Effector memory CD4-positive, alpha-beta T cell (primary cell): ENCODE measurements at regions not wholly inside any gene's neighbourhood (a gene's known extent, or its start where the extent isn't known, plus 50 kb on each side); places are given as distances from the start of the nearest gene placed in this dataset.
"Not testable (repeated sequence)": the region's sequence is repeated elsewhere in the genome, so short reads cannot be mapped to it uniquely, and the experiment has no call there.

Experiments used
- DNase-seq, 3 donors: peaks; one replicate each; pipeline ENCODE4 v3.0.0-alpha.2; 2020
- H3K27ac ChIP-seq: 2 replicates; pipeline ENCODE4 v1.7.0; 2013; ENCODE audit warnings: mild to moderate bottlenecking, low read length, moderate library complexity; ENCODE audit not compliant: insufficient read depth, poor library complexity, severe bottlenecking
- H3K27me3 ChIP-seq: replicated peaks from 2 replicates; pipeline ENCODE4 v1.7.0; 2013; ENCODE audit warnings: mild to moderate bottlenecking, low read length; ENCODE audit not compliant: insufficient read depth, control insufficient read depth, poor library complexity, severe bottlenecking
- H3K36me3 ChIP-seq: 2 replicates; pipeline ENCODE4 v1.7.0; 2013; ENCODE audit warnings: mild to moderate bottlenecking, low read length, moderate library complexity; ENCODE audit not compliant: control insufficient read depth, insufficient read depth
- H3K4me1 ChIP-seq: 2 replicates; pipeline ENCODE4 v1.7.0; 2013; ENCODE audit warnings: low read length, mild to moderate bottlenecking; ENCODE audit not compliant: control insufficient read depth, insufficient read depth, poor library complexity, severe bottlenecking
- H3K4me3 ChIP-seq: 2 replicates; pipeline ENCODE4 v1.7.0; 2013; ENCODE audit warnings: low read length, low read depth, mild to moderate bottlenecking; ENCODE audit not compliant: insufficient read depth, poor library complexity, severe bottlenecking
- H3K9me3 ChIP-seq: 2 replicates; pipeline ENCODE4 v1.7.0; 2013; ENCODE audit warnings: mild to moderate bottlenecking, low read length, moderate library complexity; ENCODE audit not compliant: control insufficient read depth

DNA sequence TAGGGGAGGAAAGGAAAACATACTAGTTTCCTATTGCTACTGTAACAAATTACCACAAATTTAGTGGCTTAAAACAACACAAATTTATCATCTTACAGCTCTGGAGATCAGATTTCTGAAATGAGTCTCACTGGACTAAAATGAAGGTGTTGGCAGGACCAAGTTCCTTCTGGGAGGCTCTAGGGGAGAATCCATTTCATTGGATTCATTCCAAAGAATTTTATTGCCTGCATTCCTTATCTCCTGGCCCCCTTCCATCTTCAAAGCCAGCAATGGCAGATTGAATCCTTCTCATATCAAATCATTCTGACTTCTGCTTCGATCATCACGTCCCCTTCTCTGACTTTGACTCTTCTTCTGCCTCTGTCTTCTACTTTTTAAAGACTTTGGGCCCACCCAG lies 250.9 kb downstream of the IRS1 start:
- Histone ChIP-seq H3K27ac (no peak overlapping the region), H3K4me1 (no peaks in the 10 kb centered on the region), H3K27me3 (no peaks in the 10 kb centered on the region), H3K4me3 (no peak overlapping the region), H3K9me3 (no peaks in the 10 kb centered on the region), H3K36me3 (no peaks in the 10 kb centered on the region)
- no peak for DNase-seq

DNA sequence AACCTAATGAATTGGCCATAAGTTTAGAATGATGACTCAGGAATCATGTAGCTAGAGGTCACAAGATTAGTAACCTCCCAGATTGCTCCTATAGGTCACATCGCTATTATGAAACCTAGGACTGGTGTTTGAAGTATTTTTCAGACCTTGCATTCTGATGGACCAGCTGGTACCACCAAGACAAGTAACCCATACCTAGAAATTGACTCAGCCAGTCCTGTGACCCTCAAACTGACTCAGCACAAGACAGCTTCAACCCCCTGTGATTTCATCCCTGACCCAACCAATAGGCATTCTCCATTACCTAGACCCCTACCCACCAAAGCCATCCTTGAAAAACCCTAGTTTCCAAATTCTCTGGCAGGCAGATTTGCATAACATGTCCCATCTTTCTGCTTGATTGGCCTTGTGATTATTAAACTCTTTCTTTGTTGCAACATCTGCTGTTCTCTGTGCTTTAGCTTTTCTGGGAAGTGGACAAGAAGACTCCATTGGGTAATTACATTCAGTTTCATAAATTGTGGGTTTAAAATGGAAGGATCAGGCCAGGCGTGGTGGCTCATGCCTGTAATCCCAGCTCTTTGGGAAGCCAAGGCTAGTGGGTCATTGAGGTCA lies 254.9 kb downstream of the IRS1 start:
- Histone ChIP-seq H3K4me3 (no peak overlapping the region), H3K27ac (no peak overlapping the region), H3K4me1 (no peaks in the 10 kb centered on the region), H3K27me3 (no peaks in the 10 kb centered on the region), H3K36me3 (no peaks in the 10 kb centered on the region), H3K9me3 (no peaks in the 10 kb centered on the region)
- DNase-seq: no peak

DNA sequence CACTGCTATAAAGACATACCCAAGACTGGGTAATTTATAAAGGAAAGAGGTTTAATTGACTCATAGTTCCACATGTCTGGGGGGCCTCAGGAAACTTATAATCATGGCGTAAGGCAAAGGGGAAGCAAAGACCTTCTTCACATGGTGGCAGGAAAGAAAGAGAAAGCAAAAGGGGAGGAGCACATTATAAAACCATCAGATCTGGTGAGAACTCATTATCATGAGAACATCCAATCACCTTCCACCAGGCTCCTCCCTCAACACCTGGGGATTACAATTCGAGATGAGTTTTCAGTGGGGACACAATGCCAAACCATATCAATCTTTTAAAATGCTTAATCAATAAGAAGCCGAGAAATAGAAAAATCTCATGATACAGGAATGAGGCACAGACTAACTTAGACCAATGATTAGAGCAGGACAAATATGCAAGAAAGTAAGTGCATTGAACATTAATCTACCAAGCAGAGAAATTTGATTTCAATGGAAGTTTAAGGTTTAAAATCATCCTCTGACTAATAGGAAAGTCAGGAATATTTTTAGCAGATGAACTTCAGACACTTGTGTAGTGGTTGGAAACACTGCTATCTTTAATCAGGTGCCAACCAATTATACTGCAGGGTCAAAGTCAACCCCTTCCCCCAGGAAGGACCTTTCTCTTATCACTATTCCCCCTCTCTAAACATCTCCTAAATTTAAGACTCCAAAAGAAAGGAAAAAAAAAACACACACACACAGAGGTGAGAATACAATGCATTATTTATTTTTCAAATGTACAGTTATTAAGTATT lies 259.2 kb downstream of the IRS1 start:
- no peak overlapping the region for H3K4me3 ChIP-seq
- no peaks in the 10 kb centered on the region for H3K27me3 ChIP-seq
- no peak for DNase-seq
- no peak overlapping the region for H3K27ac ChIP-seq
- H3K36me3 ChIP-seq: no peaks in the 10 kb centered on the region
- no peaks in the 10 kb centered on the region for H3K9me3 ChIP-seq
- no peaks in the 10 kb centered on the region for H3K4me1 ChIP-seq

DNA sequence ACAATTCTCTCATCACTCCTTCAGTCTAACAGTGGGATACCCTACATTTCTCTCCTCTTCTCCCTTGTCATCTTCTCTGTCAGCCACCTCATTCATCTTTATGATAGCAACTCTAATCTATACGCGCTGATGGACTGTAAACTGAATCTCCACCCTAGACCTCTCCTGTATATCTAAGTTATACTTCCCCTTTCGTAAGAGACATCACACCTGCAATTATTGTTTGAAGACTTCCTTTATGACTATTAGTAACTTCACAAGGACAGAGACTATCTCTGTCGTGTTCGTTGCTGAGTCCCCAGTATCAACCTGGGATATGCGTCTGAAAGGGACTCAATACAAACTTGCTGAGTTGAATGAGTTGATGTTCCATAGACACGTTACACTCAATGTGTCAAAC lies 263.2 kb downstream of the IRS1 start:
- no peaks in the 10 kb centered on the region for H3K4me1 ChIP-seq
- no peaks in the 10 kb centered on the region for H3K9me3 ChIP-seq
- no peaks in the 10 kb centered on the region for H3K27me3 ChIP-seq
- no peaks in the 10 kb centered on the region for H3K36me3 ChIP-seq
- H3K4me3 ChIP-seq: no peak overlapping the region
- H3K27ac ChIP-seq: no peak overlapping the region
- DNase-seq: no peak

DNA sequence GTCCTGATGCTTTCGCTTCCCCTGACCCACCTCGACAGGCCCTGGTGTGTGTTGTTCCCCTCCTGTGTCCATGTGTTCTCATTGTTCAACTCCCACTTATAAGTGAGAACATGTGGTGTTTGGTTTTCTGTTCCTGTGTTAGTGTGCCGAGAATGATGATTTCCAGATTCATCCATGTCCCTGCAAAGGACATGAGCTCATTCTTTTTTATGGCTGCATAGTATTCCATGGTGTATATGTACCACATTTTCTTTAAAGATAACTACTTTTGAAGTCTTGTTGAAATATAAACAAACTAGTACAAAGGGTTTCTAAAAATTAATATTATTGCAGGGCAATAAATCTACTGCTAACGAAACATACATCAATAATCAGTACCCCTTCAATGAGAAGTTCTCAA lies 266.6 kb downstream of the IRS1 start:
- H3K4me3 ChIP-seq, DNase-seq, H3K36me3 ChIP-seq, H3K27ac ChIP-seq, H3K4me1 ChIP-seq, H3K9me3 ChIP-seq, H3K27me3 ChIP-seq: not testable (repeated sequence)

DNA sequence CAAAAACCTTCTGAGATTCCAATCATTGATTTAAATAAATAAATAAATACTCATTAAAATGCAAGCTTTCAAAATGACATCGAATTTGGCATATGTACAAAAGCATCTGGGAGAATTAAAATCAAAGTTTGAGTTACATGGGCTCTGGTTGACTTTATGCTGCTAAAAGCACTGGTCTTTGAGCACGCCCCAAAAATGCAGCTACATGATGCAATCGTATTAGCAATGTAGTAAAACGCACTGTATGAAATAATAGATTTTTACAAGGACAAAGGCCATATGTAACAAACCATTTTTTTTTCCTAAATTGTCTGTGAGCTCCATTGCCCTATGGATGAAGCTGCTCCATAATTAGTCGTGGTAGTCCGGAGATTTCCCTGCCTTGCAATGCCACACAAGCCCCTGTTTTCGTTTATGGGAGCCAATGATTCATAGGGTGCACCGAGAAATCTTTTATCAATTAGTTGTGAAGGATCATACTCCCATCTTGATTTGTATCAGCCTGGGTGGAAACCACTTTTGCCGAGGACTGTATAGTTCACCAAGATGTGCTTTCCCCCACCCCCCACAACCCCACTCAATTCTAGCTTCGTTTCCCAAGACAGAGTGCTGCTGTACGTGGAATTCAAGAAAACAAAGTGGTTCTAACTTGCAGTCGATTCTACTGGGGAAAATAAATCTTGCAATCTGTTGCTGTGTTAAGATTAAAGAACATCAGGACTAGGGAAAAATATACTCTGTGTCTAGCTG lies 268.4 kb downstream of the IRS1 start:
- no peaks in the 10 kb centered on the region for H3K27me3 ChIP-seq
- no peaks in the 10 kb centered on the region for H3K36me3 ChIP-seq
- DNase-seq: no peak
- no peaks in the 10 kb centered on the region for H3K9me3 ChIP-seq
- no peaks in the 10 kb centered on the region for H3K4me1 ChIP-seq
- no peak overlapping the region for H3K27ac ChIP-seq
- H3K4me3 ChIP-seq: no peak overlapping the region

DNA sequence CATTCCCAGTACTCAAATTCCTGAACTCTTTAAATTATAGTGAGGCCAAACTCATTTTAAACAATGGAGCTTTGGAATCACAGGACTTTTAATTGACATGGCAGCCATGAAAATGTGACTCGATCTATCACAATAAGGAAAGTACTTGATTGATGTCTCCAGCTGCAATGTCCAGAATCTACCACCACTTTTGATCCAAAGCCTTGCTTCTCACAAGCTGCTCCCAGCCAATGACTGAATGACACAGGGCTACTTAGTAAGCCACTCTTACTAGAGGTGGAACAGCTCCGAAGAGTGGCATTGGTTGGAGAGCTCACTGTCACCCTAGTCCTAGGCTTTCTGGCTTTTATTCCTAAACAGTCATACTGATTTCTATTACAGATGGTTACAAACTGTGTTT lies 270.1 kb downstream of the IRS1 start:
- no peaks in the 10 kb centered on the region for H3K27me3 ChIP-seq
- H3K4me3 ChIP-seq: no peak overlapping the region
- DNase-seq: no peak
- H3K36me3 ChIP-seq: no peaks in the 10 kb centered on the region
- no peaks in the 10 kb centered on the region for H3K9me3 ChIP-seq
- no peak overlapping the region for H3K27ac ChIP-seq
- no peaks in the 10 kb centered on the region for H3K4me1 ChIP-seq

DNA sequence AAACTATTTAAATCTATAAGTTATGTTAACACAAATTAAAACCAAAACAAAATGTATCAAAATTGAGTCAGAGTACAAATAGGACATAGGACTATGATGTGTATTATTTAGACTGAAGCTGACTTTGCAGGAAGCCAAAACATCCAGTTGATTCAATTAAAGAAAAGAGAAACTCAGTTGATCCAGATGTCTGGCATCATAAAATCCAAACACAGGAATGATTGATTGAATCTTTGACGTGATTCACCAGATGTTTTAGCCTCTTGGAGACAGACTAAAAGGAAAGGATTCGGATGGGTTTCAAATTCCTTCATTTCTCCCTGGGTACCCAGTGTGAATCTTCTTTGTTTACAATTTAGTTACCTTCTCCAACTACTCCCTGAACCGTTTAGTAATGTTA lies 272.9 kb downstream of the IRS1 start:
- no peak overlapping the region for H3K27ac ChIP-seq
- DNase-seq: no peak
- H3K4me3 ChIP-seq: no peak overlapping the region
- no peaks in the 10 kb centered on the region for H3K9me3 ChIP-seq
- H3K27me3 ChIP-seq: no peaks in the 10 kb centered on the region
- no peaks in the 10 kb centered on the region for H3K4me1 ChIP-seq
- H3K36me3 ChIP-seq: no peaks in the 10 kb centered on the region

DNA sequence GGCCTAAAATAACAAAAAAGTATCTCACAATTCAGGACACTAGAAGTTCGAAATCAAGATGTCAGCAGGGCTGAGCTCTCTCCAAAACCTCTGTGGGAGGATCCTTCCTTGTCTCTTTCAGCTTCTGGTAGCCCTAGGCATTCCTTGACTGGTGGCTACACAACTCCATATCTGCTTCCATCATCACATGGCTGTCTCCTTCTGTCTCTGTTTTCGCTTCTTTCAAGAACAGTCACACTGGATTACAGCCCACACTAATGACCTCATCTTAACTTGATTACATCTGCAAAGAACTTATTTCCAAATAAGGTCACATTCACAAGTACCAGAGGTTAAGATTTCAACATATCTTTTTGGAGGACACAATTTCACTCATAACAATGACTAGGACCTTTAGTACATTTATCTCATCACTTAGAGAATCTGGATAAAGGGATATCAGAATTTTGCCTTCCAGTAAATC lies 275.2 kb downstream of the IRS1 start:
- DNase-seq: no peak
- Histone ChIP-seq H3K4me3 (no peak overlapping the region), H3K27me3 (no peaks in the 10 kb centered on the region), H3K9me3 (no peaks in the 10 kb centered on the region), H3K36me3 (no peaks in the 10 kb centered on the region), H3K27ac (no peak overlapping the region), H3K4me1 (no peaks in the 10 kb centered on the region)

DNA sequence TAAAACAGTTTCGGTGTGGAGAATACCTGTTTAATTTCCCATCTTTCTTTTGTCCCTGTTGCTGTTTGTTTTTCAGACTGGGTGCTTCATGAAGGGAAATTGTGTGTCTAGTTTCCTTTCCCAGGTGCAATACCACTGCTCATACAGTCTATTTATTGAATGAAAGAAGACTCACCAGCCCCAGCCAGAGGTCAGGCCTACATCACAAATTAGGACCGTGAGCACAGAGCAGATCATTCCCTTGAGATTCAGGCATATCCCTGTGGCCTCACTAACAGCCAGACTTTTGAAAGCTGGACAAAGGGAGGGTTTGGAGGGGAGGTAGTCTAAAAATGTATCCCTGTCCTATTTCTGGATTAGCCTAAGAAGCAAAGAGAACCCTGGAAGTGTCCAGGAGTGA lies 278.9 kb downstream of the IRS1 start:
- no peak overlapping the region for H3K4me3 ChIP-seq
- H3K4me1 ChIP-seq: no peaks in the 10 kb centered on the region
- no peaks in the 10 kb centered on the region for H3K36me3 ChIP-seq
- H3K27ac ChIP-seq: no peak overlapping the region
- DNase-seq: no peak
- no peaks in the 10 kb centered on the region for H3K27me3 ChIP-seq
- H3K9me3 ChIP-seq: no peaks in the 10 kb centered on the region
